Neuron (in vitro differentiated cells): ENCODE measurements at regions not wholly inside any gene's neighbourhood (a gene's known extent, or its start where the extent isn't known, plus 50 kb on each side); places are given as distances from the start of the nearest gene placed in this dataset.
"Not testable (repeated sequence)": the region's sequence is repeated elsewhere in the genome, so short reads cannot be mapped to it uniquely, and the experiment has no call there.

ENCODE experiments used
- H2AFZ ChIP-seq: one replicate; pipeline ENCODE4 v1.6.1; 2013; ENCODE audit warnings: low read depth, mild to moderate bottlenecking, inconsistent platforms, low read length, moderate library complexity
- H3K27me3 ChIP-seq: one replicate; pipeline ENCODE4 v1.6.1; 2013; ENCODE audit warnings: low read length; ENCODE audit not compliant: insufficient read depth
- H3K36me3 ChIP-seq: one replicate; pipeline ENCODE4 v1.6.1; 2013; ENCODE audit warnings: low read length; ENCODE audit not compliant: insufficient read depth
- H3K4me1 ChIP-seq: one replicate; pipeline ENCODE4 v1.6.1; 2013; ENCODE audit warnings: low read length; ENCODE audit not compliant: insufficient read depth
- H3K4me3 ChIP-seq: 2 replicates; pipeline ENCODE4 v1.5.1; 2013; ENCODE audit warnings: mild to moderate bottlenecking, low read length, moderate library complexity
- H3K9me3 ChIP-seq: one replicate; pipeline ENCODE4 v1.6.1; 2013; ENCODE audit warnings: low read length

DNA sequence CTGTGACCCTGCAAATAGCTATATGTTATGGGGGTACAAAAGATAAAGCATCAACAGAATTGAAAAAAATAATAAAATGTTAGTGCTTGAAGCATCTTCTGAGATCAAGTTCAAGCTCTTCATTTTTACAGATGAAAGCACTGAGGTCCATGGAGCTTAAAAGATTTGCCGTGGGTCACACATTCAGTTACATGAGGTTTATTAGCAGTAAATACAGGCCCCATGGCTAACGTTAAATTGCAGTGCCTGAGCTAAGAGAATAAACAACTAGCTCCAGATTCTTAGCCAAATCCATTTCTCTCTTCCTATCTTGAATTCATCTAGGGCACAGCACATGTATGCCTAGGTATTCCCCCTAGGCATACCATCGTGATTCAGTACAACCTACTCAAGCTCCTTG is 2052.7 kb upstream of the C9orf72 start:
- Histone ChIP-seq H3K27me3 (no peaks in the 10 kb centered on the region), H3K9me3 (no peaks in the 10 kb centered on the region), H3K4me3 (no peak overlapping the region), H2AFZ (no peak overlapping the region), H3K36me3 (no peaks in the 10 kb centered on the region), H3K4me1 (no peaks in the 10 kb centered on the region)

DNA sequence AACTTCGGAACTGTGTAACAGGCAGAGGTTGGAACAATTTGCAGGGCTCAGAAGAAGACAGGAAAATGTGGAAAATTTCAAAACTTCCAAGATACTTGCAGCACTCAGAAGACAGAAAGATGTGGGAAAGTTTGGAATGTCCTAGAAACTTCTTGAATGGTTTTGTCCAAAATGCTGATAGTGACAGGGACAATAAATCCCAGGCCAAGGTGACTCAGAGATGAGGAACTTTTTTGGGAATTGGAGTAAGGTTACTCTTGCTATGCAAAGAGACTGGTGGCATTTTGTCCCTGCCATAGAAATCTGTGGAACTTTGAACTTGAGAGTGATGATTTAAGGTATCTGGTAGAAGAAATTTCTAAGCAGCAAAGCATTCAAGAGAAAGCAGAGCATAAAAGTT is 2055.6 kb upstream of the C9orf72 start:
- H3K4me3 ChIP-seq, H2AFZ ChIP-seq, H3K9me3 ChIP-seq, H3K27me3 ChIP-seq, H3K4me1 ChIP-seq, H3K36me3 ChIP-seq: not testable (repeated sequence)

DNA sequence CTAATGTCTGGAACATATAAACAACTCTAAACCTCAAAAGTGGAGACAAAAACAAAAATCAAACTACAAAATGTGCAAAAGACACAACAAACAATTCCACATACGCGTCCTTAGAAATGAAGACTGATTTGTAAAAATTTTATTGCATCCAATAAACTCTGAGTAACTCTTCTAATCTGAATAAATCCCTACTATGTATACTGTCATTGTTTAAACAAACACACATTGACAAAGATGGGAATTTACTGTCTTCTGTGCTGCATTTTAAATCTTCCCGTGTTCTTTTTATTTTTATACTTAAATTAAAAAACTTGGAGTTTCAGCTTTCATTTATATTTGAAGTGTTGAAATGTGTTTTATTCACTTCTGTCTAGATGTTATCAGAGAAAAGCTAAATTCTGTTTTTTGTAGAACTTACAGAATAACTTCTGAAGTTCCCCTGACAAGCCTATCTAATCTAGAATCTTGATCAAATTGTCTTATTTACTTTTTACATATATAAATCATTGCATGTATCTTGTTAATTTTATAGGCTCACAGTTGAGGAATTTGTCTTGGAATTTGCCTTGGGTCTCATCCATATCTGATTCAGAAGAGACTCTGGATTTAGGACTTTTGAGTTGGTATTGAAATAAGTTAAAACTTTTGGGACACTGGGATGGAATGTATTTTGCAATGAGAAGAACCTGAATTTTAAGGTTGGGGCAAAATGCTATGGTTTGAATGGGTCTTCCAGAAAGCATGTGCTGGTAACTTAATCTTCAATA is 2064.4 kb upstream of the C9orf72 start:
- Histone ChIP-seq H3K4me3 (no peak overlapping the region), H3K4me1 (no peaks in the 10 kb centered on the region), H3K9me3 (no peaks in the 10 kb centered on the region), H3K36me3 (no peaks in the 10 kb centered on the region), H2AFZ (no peak overlapping the region), H3K27me3 (no peaks in the 10 kb centered on the region)

DNA sequence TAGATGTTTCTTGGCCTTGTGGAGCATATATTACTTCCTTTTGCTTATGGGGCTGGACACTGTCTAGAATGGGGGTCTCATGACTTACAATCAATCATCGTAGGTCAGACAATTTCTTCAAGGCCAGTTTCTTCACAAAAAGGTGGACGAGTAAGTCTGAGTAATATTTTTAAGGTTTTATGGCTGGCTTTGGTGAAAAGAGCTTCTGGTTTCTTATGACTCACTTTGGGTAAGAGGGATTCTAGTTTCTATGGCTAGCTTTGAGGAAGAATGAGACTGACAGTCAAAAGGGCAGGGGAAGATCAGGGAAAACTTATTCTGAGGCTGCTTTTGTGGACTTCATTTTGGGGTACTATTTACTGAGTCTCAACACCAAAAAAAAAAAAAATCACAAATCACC is 2067.2 kb upstream of the C9orf72 start:
- Histone ChIP-seq H2AFZ (no peak overlapping the region), H3K36me3 (no peaks in the 10 kb centered on the region), H3K4me3 (no peak overlapping the region), H3K27me3 (no peaks in the 10 kb centered on the region), H3K9me3 (no peaks in the 10 kb centered on the region), H3K4me1 (no peaks in the 10 kb centered on the region)

DNA sequence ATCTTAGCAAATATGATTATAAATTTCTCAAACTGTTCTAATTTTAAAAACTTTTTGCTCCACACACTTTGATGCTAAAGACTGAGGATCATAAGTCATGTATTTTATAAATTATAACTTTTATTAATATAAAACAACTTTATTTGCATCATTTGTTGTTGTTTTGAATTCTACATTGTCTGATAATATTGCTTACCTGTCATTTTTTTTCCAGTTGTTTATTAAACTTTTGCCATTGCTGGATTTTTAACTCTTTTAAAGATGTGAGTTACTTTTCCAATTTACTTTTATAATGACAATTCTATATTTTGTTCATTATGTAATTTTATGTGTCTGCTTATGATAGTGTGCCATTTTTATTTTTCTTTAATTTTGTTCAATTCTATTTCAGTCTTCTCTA is 2071.2 kb upstream of the C9orf72 start:
- H3K9me3 ChIP-seq = no peaks in the 10 kb centered on the region
- H2AFZ ChIP-seq = no peak overlapping the region
- no peaks in the 10 kb centered on the region for H3K27me3 ChIP-seq
- H3K4me3 ChIP-seq = no peak overlapping the region
- no peaks in the 10 kb centered on the region for H3K36me3 ChIP-seq
- no peaks in the 10 kb centered on the region for H3K4me1 ChIP-seq

DNA sequence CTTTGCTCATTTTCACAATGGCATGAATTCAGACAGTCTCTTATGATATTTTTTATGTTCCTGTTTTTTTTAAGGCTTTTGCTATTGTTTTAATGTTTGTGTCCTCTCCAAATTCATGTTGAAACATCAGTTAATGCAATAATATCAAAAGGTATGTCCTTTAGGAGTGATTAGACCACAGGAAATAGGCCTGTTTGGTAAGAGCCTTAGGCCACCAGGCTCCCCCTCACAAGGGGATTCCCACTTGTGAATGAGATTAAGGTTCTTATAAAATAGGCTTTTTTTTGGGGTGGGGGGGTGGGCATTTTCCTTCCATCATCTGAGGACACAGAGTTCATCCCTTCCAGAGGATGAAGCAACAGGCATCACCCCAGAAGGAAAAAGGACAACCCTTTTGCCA is 2074.2 kb upstream of the C9orf72 start:
- H2AFZ ChIP-seq = no peak overlapping the region
- H3K4me1 ChIP-seq = no peaks in the 10 kb centered on the region
- H3K9me3 ChIP-seq = no peaks in the 10 kb centered on the region
- no peak overlapping the region for H3K4me3 ChIP-seq
- no peaks in the 10 kb centered on the region for H3K36me3 ChIP-seq
- no peaks in the 10 kb centered on the region for H3K27me3 ChIP-seq

DNA sequence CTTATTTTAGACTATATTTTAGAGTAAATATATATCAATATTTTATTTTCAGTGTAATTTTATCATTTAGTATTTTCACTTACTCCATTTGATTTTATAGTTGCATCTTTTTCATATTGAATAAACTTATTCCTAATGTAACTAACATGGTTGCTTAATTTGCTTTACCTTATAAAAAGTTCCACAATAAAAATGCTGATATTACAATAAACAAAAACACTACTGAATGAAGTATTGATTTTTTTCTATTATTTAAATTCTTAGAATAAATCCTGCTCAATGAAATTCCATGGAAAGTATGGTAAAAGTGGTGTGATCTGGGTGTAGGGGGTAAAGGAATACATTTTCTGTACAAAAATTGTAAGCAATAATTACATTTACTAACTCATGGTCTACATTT is 2074.9 kb upstream of the C9orf72 start:
- no peaks in the 10 kb centered on the region for H3K36me3 ChIP-seq
- no peaks in the 10 kb centered on the region for H3K4me1 ChIP-seq
- no peaks in the 10 kb centered on the region for H3K9me3 ChIP-seq
- H3K4me3 ChIP-seq = no peak overlapping the region
- H3K27me3 ChIP-seq = no peaks in the 10 kb centered on the region
- no peak overlapping the region for H2AFZ ChIP-seq

DNA sequence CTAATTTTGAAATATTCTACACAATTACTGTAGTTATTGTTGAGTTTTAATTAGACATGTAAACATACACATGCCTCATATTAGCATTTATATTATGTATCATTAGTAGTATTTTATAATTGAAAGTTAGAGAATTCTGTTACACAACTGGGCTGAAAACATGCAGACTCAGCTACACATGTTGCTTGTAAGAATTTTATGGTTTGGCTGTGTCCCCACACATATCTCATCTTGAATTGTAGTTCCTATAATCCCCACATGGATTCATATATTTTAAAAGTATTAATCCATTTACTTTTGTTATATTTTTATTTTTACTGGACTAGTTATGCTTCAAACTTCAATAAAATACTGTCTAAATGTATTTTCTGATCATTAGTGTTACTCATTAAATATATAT is 2075.3 kb upstream of the C9orf72 start:
- Histone ChIP-seq H3K4me3 (no peak overlapping the region), H3K27me3 (no peaks in the 10 kb centered on the region), H2AFZ (no peak overlapping the region), H3K9me3 (no peaks in the 10 kb centered on the region), H3K36me3 (no peaks in the 10 kb centered on the region), H3K4me1 (no peaks in the 10 kb centered on the region)

DNA sequence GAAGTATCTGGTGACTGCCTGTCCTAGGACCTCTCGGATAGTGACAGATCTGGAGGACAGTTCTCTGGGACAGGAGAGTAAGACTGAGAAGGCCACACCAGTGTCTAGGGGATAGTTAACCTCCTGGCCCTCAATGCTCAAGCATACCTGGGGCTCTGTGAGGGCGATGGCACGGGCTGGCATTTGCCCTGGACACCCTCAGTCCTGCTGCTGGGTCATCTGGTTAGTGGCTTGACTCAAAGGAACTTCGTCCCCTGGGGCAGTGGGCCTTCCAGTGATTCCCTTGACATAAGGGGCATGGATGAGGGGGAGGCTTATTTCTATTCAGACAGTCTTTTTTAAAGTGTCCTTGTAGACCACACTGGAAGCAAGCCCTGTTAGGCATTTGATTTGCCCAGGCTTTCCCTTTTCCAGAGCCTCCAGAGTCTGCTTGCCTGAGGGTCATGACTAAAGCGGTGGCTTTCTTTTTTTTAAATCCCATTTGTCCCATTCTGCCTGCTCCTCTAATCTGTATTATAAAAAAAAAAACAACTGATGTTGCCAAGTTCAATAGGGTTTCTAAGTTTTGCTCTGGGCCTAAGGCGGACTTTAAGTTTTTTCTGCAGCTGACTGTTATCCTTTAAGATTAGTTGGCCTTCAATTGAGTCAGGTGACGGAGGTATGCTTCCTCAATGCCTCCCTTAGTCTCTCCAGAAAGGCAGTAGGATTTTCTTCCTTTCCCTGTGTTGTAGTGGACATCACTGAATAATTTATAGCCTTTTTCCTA is 2083.5 kb upstream of the C9orf72 start:
- Histone ChIP-seq H3K9me3 (no peaks in the 10 kb centered on the region), H3K36me3 (no peaks in the 10 kb centered on the region), H3K4me1 (no peaks in the 10 kb centered on the region), H3K27me3 (no peaks in the 10 kb centered on the region), H3K4me3 (no peak overlapping the region), H2AFZ (no peak overlapping the region)

DNA sequence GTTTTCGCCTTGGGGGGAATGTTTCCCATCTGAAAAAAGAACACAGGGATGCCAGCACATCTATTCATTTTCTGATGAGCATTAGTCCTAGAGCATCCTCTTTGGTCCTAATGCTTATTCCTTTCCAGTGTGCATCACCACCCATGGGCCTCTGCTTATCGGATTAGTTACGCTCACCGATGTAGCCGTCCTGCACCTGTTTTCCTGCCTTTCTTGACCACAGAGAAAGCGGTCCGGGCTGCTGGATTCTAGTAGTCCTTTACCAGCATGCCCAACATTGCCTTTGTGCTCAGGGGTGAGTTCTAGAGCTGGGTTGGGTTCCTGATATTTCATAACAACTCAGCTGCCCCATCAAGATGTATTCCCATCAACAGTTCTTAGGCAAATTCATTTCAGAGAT is 2084.5 kb upstream of the C9orf72 start:
- Histone ChIP-seq H3K4me3 (no peak overlapping the region), H3K36me3 (no peaks in the 10 kb centered on the region), H2AFZ (no peak overlapping the region), H3K4me1 (no peaks in the 10 kb centered on the region), H3K27me3 (no peaks in the 10 kb centered on the region), H3K9me3 (no peaks in the 10 kb centered on the region)

DNA sequence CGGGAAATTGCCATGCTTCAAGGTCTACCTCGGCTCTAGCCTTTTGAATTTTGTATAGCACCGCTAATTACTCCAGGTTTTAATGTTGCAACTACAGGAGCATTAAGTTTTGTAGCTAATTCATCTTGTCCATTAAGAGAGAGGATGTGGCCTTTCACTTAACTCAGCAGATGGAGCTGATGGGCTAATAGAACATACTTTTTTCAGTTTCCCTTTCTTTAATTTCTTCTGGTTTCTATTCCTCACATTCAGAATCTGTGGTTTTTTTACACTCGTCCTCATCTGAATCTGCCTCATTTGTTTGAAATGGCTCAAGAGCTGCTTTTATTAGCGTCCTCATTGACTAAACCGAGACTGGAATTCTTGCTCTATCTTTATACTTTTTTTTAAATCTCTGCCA is 2085.7 kb upstream of the C9orf72 start:
- Histone ChIP-seq H3K27me3 (no peaks in the 10 kb centered on the region), H3K4me1 (no peaks in the 10 kb centered on the region), H3K4me3 (no peak overlapping the region), H2AFZ (no peak overlapping the region), H3K9me3 (no peaks in the 10 kb centered on the region), H3K36me3 (no peaks in the 10 kb centered on the region)

DNA sequence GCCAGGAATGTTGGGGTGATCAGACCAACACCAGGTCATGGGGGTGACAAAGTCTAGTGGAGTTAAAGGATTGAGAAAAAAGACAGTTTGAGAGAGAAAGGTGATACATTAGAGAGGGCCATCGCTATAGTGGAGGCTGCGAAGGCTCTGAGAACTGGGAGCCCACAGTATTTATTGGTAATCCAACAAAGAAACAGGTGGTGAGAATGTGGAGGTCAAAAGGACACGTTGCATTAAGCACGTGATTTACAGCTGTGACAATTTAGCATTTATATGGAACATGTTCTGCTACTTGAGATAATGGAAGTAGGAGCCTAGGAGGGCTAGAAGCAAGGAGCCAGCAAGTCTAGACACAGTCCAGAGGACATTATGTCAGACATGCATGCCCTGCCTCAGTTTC is 2086.5 kb upstream of the C9orf72 start:
- H3K9me3 ChIP-seq = no peaks in the 10 kb centered on the region
- no peaks in the 10 kb centered on the region for H3K27me3 ChIP-seq

DNA sequence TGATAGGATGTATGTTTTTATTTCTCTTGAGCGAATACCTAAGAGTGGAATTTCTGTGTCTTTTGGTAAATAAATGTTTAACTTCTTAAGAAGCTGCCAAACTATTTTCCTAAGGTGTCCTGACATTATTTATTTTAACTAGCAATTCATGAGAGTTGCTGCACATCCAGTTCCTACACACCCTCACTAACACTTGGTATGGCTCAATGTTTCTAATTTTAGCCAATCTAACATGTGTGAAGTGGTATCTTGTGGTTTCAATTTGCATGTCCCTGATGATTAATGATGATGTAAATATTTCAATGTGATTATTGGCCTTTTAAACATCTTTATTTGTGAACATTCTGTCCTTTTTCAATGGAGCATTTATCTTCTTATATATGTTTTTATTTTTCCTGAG is 2095.5 kb upstream of the C9orf72 start:
- H3K27me3 ChIP-seq = no peaks in the 10 kb centered on the region
- H3K9me3 ChIP-seq = no peaks in the 10 kb centered on the region
- no peak overlapping the region for H3K4me3 ChIP-seq
- no peak overlapping the region for H2AFZ ChIP-seq
- no peaks in the 10 kb centered on the region for H3K4me1 ChIP-seq
- H3K36me3 ChIP-seq = no peaks in the 10 kb centered on the region

More for the DNA sequence above, 2086.5 kb upstream of the C9orf72 start:
- H3K36me3 ChIP-seq = no peaks in the 10 kb centered on the region
- no peaks in the 10 kb centered on the region for H3K4me1 ChIP-seq
- H3K4me3 ChIP-seq = no peak overlapping the region
- no peak overlapping the region for H2AFZ ChIP-seq
